Prostate gland (tissue), 2 donors: ENCODE measurements at regions not wholly inside any gene's neighbourhood (a gene's known extent, or its start where the extent isn't known, plus 50 kb on each side); places are given as distances from the start of the nearest gene placed in this dataset.

Experiments
- CTCF ChIP-seq, 4 experiments: fragments of 200-600 bp in 2 of 4; fragments of 450-650 bp in 2 of 4; sonication (generic) in 2 of 4; IDR thresholded peaks; 1 replicate in 3 of 4; 2 replicates in 1 of 4; pipeline ENCODE4 v1.5.1; 2016 to 2019; ENCODE audit warnings: antibody characterized with exemption in 4 of 4, mild to moderate bottlenecking in 2 of 4, moderate library complexity in 2 of 4
- POLR2AphosphoS5 ChIP-seq: sonication (generic); formaldehyde crosslinking; IDR thresholded peaks from one replicate; pipeline ENCODE4 v1.6.1; 2017; ENCODE audit warnings: antibody characterized with exemption

- TF ChIP-seq CTCF (IDR thresholded peaks at IDR 0.05), result no peak
- TF ChIP-seq POLR2AphosphoS5, result no peak
Observed at GRCh38 chr2:7225848-7226247, 308.6 kb downstream of the RNF144A start.
